ENCODE measurements at regions not wholly inside any gene's neighbourhood (a gene's known extent, or its start where the extent isn't known, plus 50 kb on each side); places are given as distances from the start of the nearest gene placed in this dataset.

GRCh38 chr10:36717118-36717517 is 408.3 kb upstream of the ANKRD30A start:
- TF ChIP-seq CTCF (conservative IDR thresholded peaks at IDR 0.05 in 1 of 2, IDR thresholded peaks at IDR 0.05 in 1 of 2; ENCODE audit: low read depth in 1 of 2, low read length in 2 of 2) (no peak), EZH2 (IDR thresholded peaks at IDR 0.05; ENCODE audit: low read length, missing control alignments) (no peak)

Data from fibroblast of lung (primary cell).